ENCODE measurements at regions not wholly inside any gene's neighbourhood (a gene's known extent, or its start where the extent isn't known, plus 50 kb on each side); places are given as distances from the start of the nearest gene placed in this dataset.

- DNase-seq (ENCODE audit: unreplicated experiment), result no peak
- POLR2A ChIA-PET, result interaction anchor here (0.6 kb wide), 1 partner anchor 13 kb away, joined by 3 read pairs; no protein-coding TSS in a partner anchor
- H3K36me3 Mint-ChIP-seq (ENCODE audit: insufficient read depth, unreplicated experiment), result no peaks in the 10 kb centered on the region
- no peak for TF ChIP-seq CTCF (IDR thresholded peaks at IDR 0.05; ENCODE audit: unreplicated experiment)
- no peak overlapping the region for H3K27ac Mint-ChIP-seq (ENCODE audit: low read depth, unreplicated experiment)
- H3K4me1 Mint-ChIP-seq (ENCODE audit: insufficient read depth, unreplicated experiment), result peaks cover 10% of the 10 kb centered on the region
- no peak overlapping the region for H3K4me3 Mint-ChIP-seq (ENCODE audit: unreplicated experiment)
- CTCF ChIA-PET, result no interaction called here
- intact Hi-C loops (cut with micrococcal nuclease), result no loop called here
- BruUV-seq (replicated peaks), result no TSS peak
- H3K27me3 Mint-ChIP-seq (ENCODE audit: insufficient read depth, unreplicated experiment), result peaks cover 11% of the 10 kb centered on the region
- no peaks in the 10 kb centered on the region for H3K9me3 Mint-ChIP-seq (ENCODE audit: unreplicated experiment)
Observed at GRCh38 chr18:71707400-71707799, 836.7 kb downstream of the CBLN2 start.

- intact Hi-C loops (cut with micrococcal nuclease), result no loop called here
- CTCF ChIA-PET, result no interaction called here
- no peak for DNase-seq (ENCODE audit: unreplicated experiment)
- H3K27me3 Mint-ChIP-seq (ENCODE audit: insufficient read depth, unreplicated experiment), result peaks cover 16% of the 10 kb centered on the region
- BruUV-seq (replicated peaks), result no TSS peak
- POLR2A ChIA-PET, result interaction anchor here (0.6 kb wide), 1 partner anchor 16 kb away, joined by 3 read pairs; no protein-coding TSS in a partner anchor
- H3K4me1 Mint-ChIP-seq (ENCODE audit: insufficient read depth, unreplicated experiment), result no peaks in the 10 kb centered on the region
- H3K9me3 Mint-ChIP-seq (ENCODE audit: unreplicated experiment), result no peaks in the 10 kb centered on the region
- no peak for TF ChIP-seq CTCF (IDR thresholded peaks at IDR 0.05; ENCODE audit: unreplicated experiment)
- H3K36me3 Mint-ChIP-seq (ENCODE audit: insufficient read depth, unreplicated experiment), result no peaks in the 10 kb centered on the region
- H3K27ac Mint-ChIP-seq (ENCODE audit: low read depth, unreplicated experiment), result no peak overlapping the region
- H3K4me3 Mint-ChIP-seq (ENCODE audit: unreplicated experiment), result no peak overlapping the region
Observed at GRCh38 chr18:71689416-71690160, 854.6 kb downstream of the CBLN2 start.

- H3K27me3 Mint-ChIP-seq (ENCODE audit: insufficient read depth, unreplicated experiment), result peaks cover 11% of the 10 kb centered on the region
- ChIA-PET POLR2A (no interaction called here), CTCF (interaction anchor here (0.6 kb wide), 1 partner anchor 979 kb away, joined by 3 read pairs; no protein-coding TSS in a partner anchor)
- no TSS peak for BruUV-seq (replicated peaks)
- TF ChIP-seq CTCF (IDR thresholded peaks at IDR 0.05; ENCODE audit: unreplicated experiment), result no peak
- intact Hi-C loops (cut with micrococcal nuclease), result no loop called here
- H3K36me3 Mint-ChIP-seq (ENCODE audit: insufficient read depth, unreplicated experiment), result no peaks in the 10 kb centered on the region
- H3K27ac Mint-ChIP-seq (ENCODE audit: low read depth, unreplicated experiment), result no peak overlapping the region
- no peaks in the 10 kb centered on the region for H3K4me1 Mint-ChIP-seq (ENCODE audit: insufficient read depth, unreplicated experiment)
- no peaks in the 10 kb centered on the region for H3K9me3 Mint-ChIP-seq (ENCODE audit: unreplicated experiment)
- no peak for DNase-seq (ENCODE audit: unreplicated experiment)
- H3K4me3 Mint-ChIP-seq (ENCODE audit: unreplicated experiment), result no peak overlapping the region
Observed at GRCh38 chr18:71682591-71682990, 861.6 kb downstream of the CBLN2 start.

- Mint-ChIP-seq H3K27ac (ENCODE audit: low read depth, unreplicated experiment) (no peak overlapping the region), H3K4me1 (ENCODE audit: insufficient read depth, unreplicated experiment) (no peaks in the 10 kb centered on the region), H3K9me3 (ENCODE audit: unreplicated experiment) (no peaks in the 10 kb centered on the region), H3K27me3 (ENCODE audit: insufficient read depth, unreplicated experiment) (no peaks in the 10 kb centered on the region), H3K36me3 (ENCODE audit: insufficient read depth, unreplicated experiment) (no peaks in the 10 kb centered on the region), H3K4me3 (ENCODE audit: unreplicated experiment) (no peak overlapping the region)
- no TSS peak for BruUV-seq (replicated peaks)
- ChIA-PET POLR2A (no interaction called here), CTCF (no interaction called here)
- no peak for DNase-seq (ENCODE audit: unreplicated experiment)
- TF ChIP-seq CTCF (IDR thresholded peaks at IDR 0.05; ENCODE audit: unreplicated experiment), result no peak
- intact Hi-C loops (cut with micrococcal nuclease), result no loop called here
Observed at GRCh38 chr18:71678144-71678543, 866.0 kb downstream of the CBLN2 start.

Measured in MCF 10A (cell line).